NB4 (cell line): ENCODE measurements at regions not wholly inside any gene's neighbourhood (a gene's known extent, or its start where the extent isn't known, plus 50 kb on each side); places are given as distances from the start of the nearest gene placed in this dataset.
"Not testable (repeated sequence)": the region's sequence is repeated elsewhere in the genome, so short reads cannot be mapped to it uniquely, and the experiment has no call there.

ENCODE experiments used
- DNase-seq: peaks from one replicate; pipeline ENCODE4 v3.0.0; 2010; ENCODE audit warnings: low read depth
- H3K4me3 ChIP-seq: one replicate; pipeline ENCODE4 v1.5.1; 2011; ENCODE audit warnings: mild to moderate bottlenecking, low read depth, low read length, moderate library complexity
- MYC ChIP-seq: IDR thresholded peaks from 2 replicates; pipeline ENCODE4 v1.6.1; 2011; ENCODE audit warnings: low read depth, low read length
- POLR2A ChIP-seq: IDR thresholded peaks from 2 replicates; pipeline ENCODE4 v1.6.1; 2011; ENCODE audit warnings: mild to moderate bottlenecking; ENCODE audit not compliant: insufficient read length; ENCODE audit errors: extremely low read depth
- TF ChIP-seq, protein P1 (sequence below): IDR thresholded peaks from one replicate; pipeline ENCODE4 v1.5.1; 2012; ENCODE audit warnings: low read depth, low read length
- TF ChIP-seq, protein P2 (sequence below): IDR thresholded peaks from 2 replicates; pipeline ENCODE4 v1.6.1; 2011; ENCODE audit warnings: low read depth, low read length

DNA sequence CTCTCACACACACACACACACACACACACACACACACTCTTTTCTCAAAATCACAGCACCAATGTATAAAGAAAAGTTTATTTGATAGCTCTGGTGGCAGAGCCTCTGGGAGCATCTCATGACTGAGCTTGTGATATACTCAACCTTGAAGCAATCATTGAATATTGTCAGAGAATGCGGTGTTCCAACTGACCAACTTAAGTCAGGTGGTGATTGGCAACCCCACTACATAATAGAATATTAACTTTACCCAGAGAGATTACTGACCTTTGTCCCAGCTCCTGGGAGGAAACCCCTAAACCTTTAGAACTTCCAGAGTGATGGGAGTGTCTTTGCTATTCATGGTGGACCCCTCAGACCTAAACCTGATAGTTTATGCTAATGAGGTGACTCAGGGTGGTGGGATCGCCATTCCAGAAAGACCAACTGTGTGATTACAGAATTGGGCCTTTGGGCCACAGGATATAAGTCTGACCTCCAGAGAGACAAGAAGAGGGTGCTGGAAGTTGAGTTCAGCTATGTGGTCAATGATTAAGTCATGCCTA, 143.1 kb downstream of the OTUD1 start:
- no peak overlapping the region for H3K4me3 ChIP-seq
- TF ChIP-seq, protein P1, sequence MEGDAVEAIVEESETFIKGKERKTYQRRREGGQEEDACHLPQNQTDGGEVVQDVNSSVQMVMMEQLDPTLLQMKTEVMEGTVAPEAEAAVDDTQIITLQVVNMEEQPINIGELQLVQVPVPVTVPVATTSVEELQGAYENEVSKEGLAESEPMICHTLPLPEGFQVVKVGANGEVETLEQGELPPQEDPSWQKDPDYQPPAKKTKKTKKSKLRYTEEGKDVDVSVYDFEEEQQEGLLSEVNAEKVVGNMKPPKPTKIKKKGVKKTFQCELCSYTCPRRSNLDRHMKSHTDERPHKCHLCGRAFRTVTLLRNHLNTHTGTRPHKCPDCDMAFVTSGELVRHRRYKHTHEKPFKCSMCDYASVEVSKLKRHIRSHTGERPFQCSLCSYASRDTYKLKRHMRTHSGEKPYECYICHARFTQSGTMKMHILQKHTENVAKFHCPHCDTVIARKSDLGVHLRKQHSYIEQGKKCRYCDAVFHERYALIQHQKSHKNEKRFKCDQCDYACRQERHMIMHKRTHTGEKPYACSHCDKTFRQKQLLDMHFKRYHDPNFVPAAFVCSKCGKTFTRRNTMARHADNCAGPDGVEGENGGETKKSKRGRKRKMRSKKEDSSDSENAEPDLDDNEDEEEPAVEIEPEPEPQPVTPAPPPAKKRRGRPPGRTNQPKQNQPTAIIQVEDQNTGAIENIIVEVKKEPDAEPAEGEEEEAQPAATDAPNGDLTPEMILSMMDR: no peak
- TF ChIP-seq MYC (no peak), POLR2A (no peak)
- TF ChIP-seq, protein P2, sequence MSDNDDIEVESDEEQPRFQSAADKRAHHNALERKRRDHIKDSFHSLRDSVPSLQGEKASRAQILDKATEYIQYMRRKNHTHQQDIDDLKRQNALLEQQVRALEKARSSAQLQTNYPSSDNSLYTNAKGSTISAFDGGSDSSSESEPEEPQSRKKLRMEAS: no peak
- no peak for DNase-seq

DNA sequence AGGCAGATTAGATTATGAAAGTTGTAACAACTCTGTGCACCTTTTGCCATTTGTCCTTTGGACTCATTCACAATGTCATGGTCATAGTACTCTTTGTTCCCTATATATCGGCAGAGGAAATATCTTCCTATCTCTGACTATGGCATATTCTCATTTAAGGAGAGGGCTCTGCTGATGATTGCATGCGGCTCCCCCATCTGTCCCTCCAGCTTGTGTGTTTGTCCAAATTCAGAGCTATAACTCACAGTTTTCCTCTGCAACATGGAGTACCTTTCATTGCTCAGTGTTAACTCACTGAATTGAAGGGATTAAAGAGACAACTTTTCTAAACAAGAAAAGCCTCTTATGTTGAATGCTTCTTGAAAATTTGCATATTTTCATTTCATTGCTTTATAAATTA, 145.5 kb downstream of the OTUD1 start:
- no peak overlapping the region for H3K4me3 ChIP-seq
- TF ChIP-seq MYC: no peak
- TF ChIP-seq, protein P1: no peak
- no peak for TF ChIP-seq POLR2A
- TF ChIP-seq, protein P2: no peak
- no peak for DNase-seq

DNA sequence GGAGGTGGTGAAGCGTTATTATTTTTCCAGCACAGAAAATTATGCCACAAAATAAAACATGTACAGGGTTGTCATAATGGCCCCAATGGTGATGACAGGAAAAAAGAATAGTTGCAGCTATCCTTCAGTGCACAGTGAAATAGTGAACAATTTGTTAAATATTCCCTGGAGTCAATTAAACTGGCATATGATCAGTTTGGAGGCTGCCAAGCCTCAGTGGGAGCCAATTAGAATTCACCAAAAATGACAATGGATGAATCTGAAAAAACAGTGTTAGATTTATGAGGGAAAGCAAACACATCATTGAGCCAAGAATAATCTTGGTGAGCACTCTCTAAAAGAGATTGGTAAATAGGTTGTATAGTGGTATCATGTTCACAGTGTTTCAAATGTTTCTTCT, 146.3 kb downstream of the OTUD1 start:
- H3K4me3 ChIP-seq: no peak overlapping the region
- TF ChIP-seq MYC: no peak
- no peak for DNase-seq

DNA sequence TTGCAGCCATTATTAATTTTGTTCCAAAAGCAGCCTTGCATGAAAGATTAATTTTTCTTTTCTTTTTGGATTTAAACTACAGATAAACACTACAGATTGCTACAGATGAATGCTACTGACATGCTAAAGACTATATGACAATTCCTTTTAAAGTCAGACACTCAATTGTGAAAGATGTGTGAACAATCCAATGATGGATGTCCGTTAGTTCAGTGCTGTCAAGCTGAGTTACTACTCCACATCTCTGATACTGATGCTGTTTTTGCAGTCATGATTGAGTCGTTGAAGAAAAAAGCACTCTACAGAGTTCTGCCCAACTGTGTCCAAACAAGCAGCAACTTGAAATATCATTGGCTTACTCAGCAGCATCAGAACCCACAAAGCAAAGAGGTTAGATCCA, 146.8 kb downstream of the OTUD1 start:
- H3K4me3 ChIP-seq: no peak overlapping the region
- TF ChIP-seq MYC (no peak), POLR2A (no peak)
- TF ChIP-seq, protein P1: no peak
- TF ChIP-seq, protein P2: no peak
- DNase-seq: no peak

DNA sequence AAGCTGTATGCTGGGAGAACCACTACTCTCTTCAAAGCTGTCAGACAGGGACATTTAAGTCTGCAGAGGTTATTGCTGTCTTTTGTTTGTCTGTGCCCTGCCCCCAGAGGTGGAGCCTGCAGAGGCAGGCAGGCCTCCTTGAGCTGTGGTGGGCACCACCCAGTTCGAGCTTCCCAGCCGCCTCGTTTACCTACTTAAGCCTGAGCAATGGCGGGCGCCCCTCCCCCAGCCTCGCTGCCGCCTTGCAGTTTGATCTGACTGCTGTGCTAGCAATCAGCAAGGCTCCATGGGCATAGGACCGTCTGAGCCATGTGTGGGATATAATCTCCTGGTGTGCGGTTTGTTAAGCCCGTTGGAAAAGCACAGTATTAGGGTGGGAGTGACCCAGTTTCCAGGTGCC, 156.4 kb downstream of the OTUD1 start:
- DNase-seq: not testable (repeated sequence)

DNA sequence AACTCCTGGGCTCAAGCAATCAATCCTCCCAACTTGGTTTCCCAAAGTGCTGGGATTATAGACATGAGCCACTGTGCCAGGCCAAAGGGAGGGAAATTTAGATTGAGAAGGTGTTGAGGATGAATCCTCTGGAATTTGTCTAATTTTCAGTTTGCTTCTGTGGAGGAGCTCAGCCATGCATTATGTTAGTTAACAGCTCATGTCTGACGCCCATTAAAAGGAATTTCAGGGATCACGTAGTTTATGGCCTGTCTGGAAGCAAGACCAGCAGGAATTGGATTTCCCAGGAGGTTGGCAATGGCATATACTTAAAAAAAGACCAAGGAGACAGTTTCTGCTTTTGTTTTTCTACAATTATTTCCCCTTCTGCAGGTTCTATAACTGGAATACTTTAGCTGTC, 165.7 kb downstream of the OTUD1 start:
- TF ChIP-seq MYC: no peak
- TF ChIP-seq, protein P2: no peak
- TF ChIP-seq POLR2A: no peak
- TF ChIP-seq, protein P1: no peak
- H3K4me3 ChIP-seq: no peak overlapping the region
- DNase-seq: no peak

More for the DNA sequence above, 156.4 kb downstream of the OTUD1 start:
- not testable (repeated sequence) for H3K4me3 ChIP-seq

DNA sequence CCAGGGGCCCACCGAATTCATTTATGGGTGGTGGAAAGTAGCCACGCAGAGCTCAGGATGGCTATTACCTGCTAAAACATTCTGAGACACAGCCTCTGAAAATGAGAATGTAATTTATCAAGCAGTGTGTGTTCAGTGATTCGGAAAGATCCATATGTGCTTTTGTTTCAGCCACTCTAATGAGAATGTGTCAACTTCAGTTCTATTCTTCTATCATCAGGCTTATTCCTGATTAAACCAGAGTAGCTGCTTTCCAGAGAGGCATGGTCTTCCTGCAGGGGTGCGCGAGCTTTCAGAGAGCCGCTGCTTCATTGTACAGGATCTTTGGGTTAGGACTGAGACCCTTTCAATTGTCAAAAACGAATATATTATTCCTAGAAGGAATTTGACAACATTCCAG, 167.6 kb downstream of the OTUD1 start:
- DNase-seq: no peak
- TF ChIP-seq POLR2A (no peak), MYC (no peak)
- TF ChIP-seq, protein P2: no peak
- TF ChIP-seq, protein P1: no peak
- no peak overlapping the region for H3K4me3 ChIP-seq
